HFFc6 (cell line): ENCODE measurements at regions not wholly inside any gene's neighbourhood (a gene's known extent, or its start where the extent isn't known, plus 50 kb on each side); places are given as distances from the start of the nearest gene placed in this dataset.

Experiments
- DNase-seq: peaks from one replicate; pipeline ENCODE4 v3.0.0-alpha.2; 2018
- H3K27ac Mint-ChIP-seq: 2 replicates; pipeline ENCODE4 v1.8.0; 2020; ENCODE audit warnings: mild to moderate bottlenecking, mixed read lengths
- H3K27me3 Mint-ChIP-seq: 2 replicates; pipeline ENCODE4 v1.8.0; 2021; ENCODE audit warnings: mild to moderate bottlenecking, moderate library complexity, mixed read lengths; ENCODE audit not compliant: insufficient read depth
- H3K36me3 Mint-ChIP-seq: 2 replicates; pipeline ENCODE4 v1.8.0; 2021; ENCODE audit warnings: low read depth, mixed read lengths
- H3K4me1 Mint-ChIP-seq: 2 replicates; pipeline ENCODE4 v1.8.0; 2020; ENCODE audit warnings: low read depth, mixed read lengths
- H3K4me3 Mint-ChIP-seq: 2 replicates; pipeline ENCODE4 v1.8.0; 2020; ENCODE audit warnings: mild to moderate bottlenecking, moderate library complexity, mixed read lengths
- H3K9me3 Mint-ChIP-seq: 2 replicates; pipeline ENCODE4 v1.8.0; 2020; ENCODE audit warnings: mild to moderate bottlenecking, mixed read lengths
- TF ChIP-seq, protein P1 (sequence below): fragments of 200-600 bp; sonication (generic); IDR thresholded peaks from 2 replicates; pipeline ENCODE4 v1.5.0; 2021; ENCODE audit warnings: antibody characterized with exemption, mild to moderate bottlenecking

- no peak overlapping the region for H3K4me3 Mint-ChIP-seq
- H3K9me3 Mint-ChIP-seq, result peaks cover 15% of the 10 kb centered on the region
- no peaks in the 10 kb centered on the region for H3K36me3 Mint-ChIP-seq
- peaks cover 2% of the 10 kb centered on the region; the same call in 1 of the 2 replicates for H3K27me3 Mint-ChIP-seq
- no peak for DNase-seq
- TF ChIP-seq, protein P1, sequence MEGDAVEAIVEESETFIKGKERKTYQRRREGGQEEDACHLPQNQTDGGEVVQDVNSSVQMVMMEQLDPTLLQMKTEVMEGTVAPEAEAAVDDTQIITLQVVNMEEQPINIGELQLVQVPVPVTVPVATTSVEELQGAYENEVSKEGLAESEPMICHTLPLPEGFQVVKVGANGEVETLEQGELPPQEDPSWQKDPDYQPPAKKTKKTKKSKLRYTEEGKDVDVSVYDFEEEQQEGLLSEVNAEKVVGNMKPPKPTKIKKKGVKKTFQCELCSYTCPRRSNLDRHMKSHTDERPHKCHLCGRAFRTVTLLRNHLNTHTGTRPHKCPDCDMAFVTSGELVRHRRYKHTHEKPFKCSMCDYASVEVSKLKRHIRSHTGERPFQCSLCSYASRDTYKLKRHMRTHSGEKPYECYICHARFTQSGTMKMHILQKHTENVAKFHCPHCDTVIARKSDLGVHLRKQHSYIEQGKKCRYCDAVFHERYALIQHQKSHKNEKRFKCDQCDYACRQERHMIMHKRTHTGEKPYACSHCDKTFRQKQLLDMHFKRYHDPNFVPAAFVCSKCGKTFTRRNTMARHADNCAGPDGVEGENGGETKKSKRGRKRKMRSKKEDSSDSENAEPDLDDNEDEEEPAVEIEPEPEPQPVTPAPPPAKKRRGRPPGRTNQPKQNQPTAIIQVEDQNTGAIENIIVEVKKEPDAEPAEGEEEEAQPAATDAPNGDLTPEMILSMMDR, result no peak
- no peaks in the 10 kb centered on the region for H3K4me1 Mint-ChIP-seq
- H3K27ac Mint-ChIP-seq, result no peak overlapping the region
Measured at GRCh38 chr2:136363470-136363869, 245.5 kb upstream of the CXCR4 start.

GRCh38 chr2:136362676-136363390, 244.9 kb upstream of the CXCR4 start:
- Mint-ChIP-seq H3K4me3 (no peak overlapping the region), H3K4me1 (no peaks in the 10 kb centered on the region), H3K27ac (no peak overlapping the region), H3K36me3 (no peaks in the 10 kb centered on the region), H3K9me3 (peaks cover 19% of the 10 kb centered on the region), H3K27me3 (peaks cover 2% of the 10 kb centered on the region; the same call in 1 of the 2 replicates)
- no peak for DNase-seq
- TF ChIP-seq, protein P1, result no peak

- no peaks in the 10 kb centered on the region for H3K36me3 Mint-ChIP-seq
- H3K9me3 Mint-ChIP-seq, result peaks cover 14% of the 10 kb centered on the region
- no peaks in the 10 kb centered on the region for H3K4me1 Mint-ChIP-seq
- TF ChIP-seq, protein P1, result no peak
- H3K4me3 Mint-ChIP-seq, result no peak overlapping the region
- H3K27me3 Mint-ChIP-seq, result peaks cover 2% of the 10 kb centered on the region; the same call in 1 of the 2 replicates
- DNase-seq, result no peak
- H3K27ac Mint-ChIP-seq, result no peak overlapping the region
Measured at GRCh38 chr2:136361521-136361920, 243.6 kb upstream of the CXCR4 start.

DNA sequence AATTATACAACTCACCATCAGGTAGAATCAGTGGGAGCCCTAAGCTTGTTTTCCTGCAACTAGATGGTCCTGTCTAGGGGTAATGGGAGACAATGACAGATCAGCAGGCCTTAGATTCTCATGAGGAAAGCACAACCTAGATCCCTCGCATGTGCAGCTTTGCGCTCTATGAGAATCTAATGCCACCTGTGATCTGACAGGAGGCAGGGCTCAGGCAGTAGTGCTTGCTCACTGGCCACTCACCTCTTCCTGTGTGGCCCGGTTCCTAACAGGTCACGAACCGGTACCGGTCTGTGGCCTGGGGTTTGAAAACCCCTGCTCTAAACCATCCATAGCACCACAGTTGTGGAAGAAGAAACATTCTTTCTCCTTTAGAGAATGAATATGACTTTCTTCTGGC, 242.8 kb upstream of the CXCR4 start:
- TF ChIP-seq, protein P1, result no peak
- no peak overlapping the region for H3K27ac Mint-ChIP-seq
- no peak for DNase-seq
- H3K4me3 Mint-ChIP-seq, result no peak overlapping the region
- no peaks in the 10 kb centered on the region for H3K36me3 Mint-ChIP-seq
- peaks cover 3% of the 10 kb centered on the region for H3K27me3 Mint-ChIP-seq
- H3K4me1 Mint-ChIP-seq, result no peaks in the 10 kb centered on the region
- H3K9me3 Mint-ChIP-seq, result peaks cover 17% of the 10 kb centered on the region

DNA sequence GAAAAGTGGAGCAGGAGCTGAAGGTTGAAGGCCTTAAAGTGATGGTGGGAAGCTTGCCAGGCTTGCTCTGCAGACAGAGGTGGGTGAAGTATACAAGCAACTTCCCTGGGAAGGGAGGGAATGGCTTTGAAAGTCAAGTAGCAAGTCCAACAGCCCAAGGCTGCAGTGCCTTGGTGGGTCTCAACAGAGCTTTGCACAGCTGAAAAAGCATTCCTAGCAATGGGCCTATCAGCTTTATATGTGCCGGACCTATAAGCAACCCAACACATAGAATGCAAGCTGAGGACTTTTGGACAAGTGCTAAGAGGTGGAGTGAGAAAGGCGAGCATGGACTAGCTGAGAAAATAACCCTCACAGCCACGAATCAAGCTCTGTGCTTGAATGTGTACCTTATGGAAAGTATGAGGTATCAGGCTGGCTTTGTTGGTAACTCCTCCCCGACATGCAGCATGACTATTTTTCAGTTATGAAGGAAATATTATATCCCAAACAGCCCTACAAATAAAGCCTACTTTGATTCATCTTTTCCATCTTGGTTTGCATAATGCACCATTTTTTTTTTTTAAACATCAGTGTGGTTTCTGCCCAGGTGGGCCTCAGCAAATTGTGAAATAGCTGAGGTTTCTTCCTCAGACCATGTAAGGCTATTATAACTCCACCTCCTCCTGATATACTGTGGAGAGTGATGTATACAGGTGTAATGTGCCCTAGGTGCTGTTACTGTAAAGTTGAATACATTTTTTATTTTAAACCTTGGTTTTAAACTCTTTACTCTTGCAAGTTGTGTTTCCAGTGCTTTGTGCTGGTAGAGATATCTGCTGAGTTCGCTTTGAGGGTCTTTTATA, 241.4 kb upstream of the CXCR4 start:
- no peak for DNase-seq
- Mint-ChIP-seq H3K27ac (no peak overlapping the region), H3K9me3 (peaks cover 24% of the 10 kb centered on the region), H3K27me3 (peaks cover 4% of the 10 kb centered on the region), H3K4me1 (no peaks in the 10 kb centered on the region), H3K4me3 (no peak overlapping the region), H3K36me3 (no peaks in the 10 kb centered on the region)
- TF ChIP-seq, protein P1, result no peak
